A549 (cell line): ENCODE measurements at regions not wholly inside any gene's neighbourhood (a gene's known extent, or its start where the extent isn't known, plus 50 kb on each side); places are given as distances from the start of the nearest gene placed in this dataset.

Experiments
- ATAC-seq, 2 experiments: fragments of 200-7000 bp in 1 of 2; fragments of >200 bp in 1 of 2; cut with Nextera tagmentation in 1 of 2; cut with Tn5 transposase in 1 of 2; 3 replicates each; pipeline versions ENCODE4 v1.8.0 to v1.9.1; 2018 to 2020; ENCODE audit warnings: mild to moderate bottlenecking in 1 of 2, moderate library complexity in 1 of 2
- CTCF ChIA-PET: fragments of 300-600 bp; sonication (Branson Sonifier 250); formaldehyde crosslinking; extraction: SDS; loops from one replicate; lab custom pipeline; 2021; ENCODE audit warnings: antibody characterized with exemption, inconsistent platforms; lab: Yijun Ruan, JAX
- POLR2A ChIA-PET: fragments of 350-600 bp; formaldehyde crosslinking; extraction: SDS; loops from one replicate; lab custom pipeline; 2021; ENCODE audit warnings: antibody characterized with exemption, inconsistent platforms; lab: Yijun Ruan, JAX
- DNase-seq, 2 experiments: peaks; one replicate each; pipeline versions ENCODE4 v3.0.0 to v3.0.0-alpha.2; 2011 to 2016; ENCODE audit warnings: low read depth in 1 of 2, low spot score in 1 of 2
- FAIRE-seq: peaks from 2 replicates; lab custom pipeline; 2011; peaks lifted over from hg19 to GRCh38; lab: Jason Lieb, UNC
- H3K27ac ChIP-seq, 2 experiments: fragments of >200 bp; sonication (Bioruptor Twin); formaldehyde crosslinking; 3 replicates each; pipeline ENCODE4 v1.5.1; 2016 to 2017
- H3K4me1 ChIP-seq: fragments of >200 bp; sonication (Bioruptor Twin); formaldehyde crosslinking; 3 replicates; pipeline ENCODE4 v1.6.1; 2016
- H3K4me2 ChIP-seq: fragments of >200 bp; sonication (Bioruptor Twin); formaldehyde crosslinking; 3 replicates; pipeline ENCODE4 v1.6.1; 2016
- H3K4me3 ChIP-seq: fragments of >200 bp; sonication (Bioruptor Twin); formaldehyde crosslinking; 3 replicates; pipeline ENCODE4 v1.5.1; 2016
- H3K9me3 ChIP-seq: fragments of >200 bp; sonication (Bioruptor Twin); formaldehyde crosslinking; 3 replicates; pipeline ENCODE4 v1.6.1; 2016
- ATOH8 ChIP-seq: fragments of 250-450 bp; sonication (Bioruptor Pico); IDR thresholded peaks from 2 replicates; pipeline ENCODE4 v1.5.0; 2020; ENCODE audit warnings: low read depth, mild to moderate bottlenecking, moderate library complexity
- CBX2 ChIP-seq: fragments of 200-600 bp; sonication (generic); IDR thresholded peaks from 2 replicates; pipeline ENCODE4 v1.6.1; 2016; ENCODE audit warnings: low read depth, mild to moderate bottlenecking, borderline replicate concordance
- CEBPB ChIP-seq, 2 experiments: fragments of >200 bp in 1 of 2; sonication (Bioruptor Twin) in 1 of 2; formaldehyde crosslinking in 1 of 2; IDR thresholded peaks; 2 replicates each; pipeline ENCODE4 v1.6.1; 2012 to 2016
- E2F6 ChIP-seq: IDR thresholded peaks from 2 replicates; pipeline ENCODE4 v1.6.1; 2012; ENCODE audit warnings: low read depth, borderline replicate concordance
- EHMT2 ChIP-seq: fragments of 200-600 bp; sonication (generic); IDR thresholded peaks from 2 replicates; pipeline ENCODE4 v1.6.1; 2016; ENCODE audit warnings: antibody characterized with exemption, low read depth, mild to moderate bottlenecking, moderate library complexity
- ESRRA ChIP-seq: fragments of 150-350 bp; IDR thresholded peaks from 2 replicates; pipeline ENCODE4 v1.6.1; 2014; ENCODE audit warnings: mild to moderate bottlenecking, low read length, borderline replicate concordance
- FOSL2 ChIP-seq, 2 experiments: fragments of 450-650 bp in 1 of 2; fragments of >200 bp in 1 of 2; sonication (Bioruptor Twin) in 1 of 2; formaldehyde crosslinking; IDR thresholded peaks; 2 replicates each; pipeline versions ENCODE4 v1.5.0 to v1.6.1; 2016 to 2020; ENCODE audit warnings: mild to moderate bottlenecking in 1 of 2, moderate library complexity in 1 of 2
- GATA3 ChIP-seq: IDR thresholded peaks from 2 replicates; pipeline ENCODE4 v1.6.1; 2012; ENCODE audit warnings: borderline replicate concordance
- HDAC2 ChIP-seq: fragments of 200-600 bp; sonication (generic); IDR thresholded peaks from 2 replicates; pipeline ENCODE4 v1.6.1; 2016
- HES2 ChIP-seq: fragments of >200 bp; sonication (Bioruptor Twin); formaldehyde crosslinking; IDR thresholded peaks from 2 replicates; pipeline ENCODE4 v1.6.1; 2016
- HMGXB4 ChIP-seq: fragments of 250-450 bp; sonication (Bioruptor Pico); IDR thresholded peaks from 2 replicates; pipeline ENCODE4 v1.5.0; 2021; ENCODE audit warnings: mild to moderate bottlenecking, moderate library complexity, borderline replicate concordance
- HOXA7 ChIP-seq: fragments of 250-450 bp; sonication (Bioruptor Pico); IDR thresholded peaks from 2 replicates; pipeline ENCODE4 v1.5.0; 2020; ENCODE audit warnings: mild to moderate bottlenecking, moderate library complexity
- HOXB13 ChIP-seq: fragments of 250-450 bp; sonication (Bioruptor Pico); IDR thresholded peaks from 2 replicates; pipeline ENCODE4 v1.5.0; 2020; ENCODE audit warnings: low read depth, mild to moderate bottlenecking, moderate library complexity
- JUN ChIP-seq, 2 experiments: fragments of >200 bp; sonication (Bioruptor Twin); formaldehyde crosslinking; IDR thresholded peaks; 2 replicates in 1 of 2; 3 replicates in 1 of 2; pipeline ENCODE4 v1.6.1; 2016 to 2017
- KDM1A ChIP-seq: fragments of 200-600 bp; sonication (generic); IDR thresholded peaks from 2 replicates; pipeline ENCODE4 v1.6.1; 2016; ENCODE audit warnings: low read depth, mild to moderate bottlenecking
- MAFK ChIP-seq: fragments of 450-650 bp; IDR thresholded peaks from 2 replicates; pipeline ENCODE4 v1.6.1; 2014; ENCODE audit not compliant: partially characterized antibody
- MAZ ChIP-seq: fragments of 150-350 bp; IDR thresholded peaks from 2 replicates; pipeline ENCODE4 v1.6.1; 2014; ENCODE audit warnings: antibody characterized with exemption, low read depth, low read length, borderline replicate concordance
- NPAS2 ChIP-seq: fragments of 250-450 bp; sonication (Bioruptor Pico); IDR thresholded peaks from 2 replicates; pipeline ENCODE4 v1.8.0; 2022; ENCODE audit warnings: mild to moderate bottlenecking, moderate library complexity, borderline replicate concordance
- RAD21 ChIP-seq, 2 experiments: fragments of >200 bp in 1 of 2; sonication (Bioruptor Twin) in 1 of 2; formaldehyde crosslinking in 1 of 2; IDR thresholded peaks in 1 of 2; conservative IDR thresholded peaks in 1 of 2; 2 replicates in 1 of 2; 3 replicates in 1 of 2; pipeline ENCODE4 v1.6.1; 2012 to 2018; ENCODE audit warnings: inconsistent platforms in 1 of 2
- RARB ChIP-seq: fragments of 250-450 bp; sonication (Bioruptor Pico); IDR thresholded peaks from 2 replicates; pipeline ENCODE4 v1.8.0; 2021; ENCODE audit warnings: mild to moderate bottlenecking, moderate library complexity
- REST ChIP-seq: fragments of 200-600 bp; sonication (generic); IDR thresholded peaks from 2 replicates; pipeline ENCODE4 v1.6.1; 2016; ENCODE audit warnings: antibody characterized with exemption, mild to moderate bottlenecking, moderate library complexity
- RFX5 ChIP-seq: fragments of 450-650 bp; IDR thresholded peaks from 2 replicates; pipeline ENCODE4 v1.7.1; 2014; ENCODE audit warnings: antibody characterized with exemption, mild to moderate bottlenecking, moderate library complexity
- SMC3 ChIP-seq: fragments of >200 bp; sonication (Bioruptor Twin); formaldehyde crosslinking; IDR thresholded peaks from 3 replicates; pipeline ENCODE4 v1.6.1; 2018; ENCODE audit warnings: inconsistent platforms
- ZFP36 ChIP-seq: fragments of 450-650 bp; IDR thresholded peaks from 2 replicates; pipeline ENCODE4 v1.6.1; 2014; ENCODE audit warnings: borderline replicate concordance; ENCODE audit not compliant: partially characterized antibody
- WGBS: methylation state at CpG from one replicate; pipeline ENCODE4 v1.1.6; 2017; ENCODE audit errors: missing lambda C conversion rate; 5-methylcytosine and 5-hydroxymethylcytosine counted together

GRCh38 chr3:159892801-159893200, 95.8 kb upstream of the IL12A start:
- 82% methylated on average over 1 of the region's 1 CpG for WGBS
- H3K9me3 ChIP-seq, result no peaks in the 10 kb centered on the region
- ATAC-seq (no peak), DNase-seq (no peak), FAIRE-seq (no peak)
- H3K4me2 ChIP-seq, result no peak overlapping the region
- no peak overlapping the region for H3K4me3 ChIP-seq
- no peak for TF ChIP-seq SMC3
- no peak for TF ChIP-seq CBX2
- TF ChIP-seq FOSL2 (IDR thresholded peaks at IDR 0.05), result no peak
- no peak for TF ChIP-seq FOSL2 (CRISPR knock-in tag; IDR thresholded peaks at IDR 0.05)
- no peak for TF ChIP-seq HOXA7 (CRISPR knock-in tag)
- TF ChIP-seq EHMT2, result no peak
- TF ChIP-seq NPAS2 (CRISPR knock-in tag), result no peak
- no peak for TF ChIP-seq ZFP36
- no peak overlapping the region for H3K27ac ChIP-seq
- no peaks in the 10 kb centered on the region for H3K4me1 ChIP-seq
- POLR2A ChIA-PET, result no interaction called here
- CTCF ChIA-PET, result interaction anchor here (1.0 to 18.8 kb wide), 5 partner anchors 6 to 450 kb away, joined by 3 to 450 read pairs (median 5); no protein-coding TSS in a partner anchor

GRCh38 chr3:159894386-159894785, 94.2 kb upstream of the IL12A start:
- 78% methylated on average over 4 of the region's 4 CpGs for WGBS
- ATAC-seq (no peak), DNase-seq (no peak), FAIRE-seq (no peak)
- TF ChIP-seq HDAC2, result no peak
- TF ChIP-seq RARB, result no peak
- no peak for TF ChIP-seq E2F6
- TF ChIP-seq CEBPB (IDR thresholded peaks at IDR 0.05), result no peak
- no peak for TF ChIP-seq RAD21 (conservative IDR thresholded peaks at IDR 0.05 in 1 of 2, IDR thresholded peaks at IDR 0.05 in 1 of 2)
- TF ChIP-seq KDM1A, result no peak
- no peak for TF ChIP-seq HOXB13
- TF ChIP-seq GATA3, result no peak
- CTCF ChIA-PET, result interaction anchor here (0.6 to 18.8 kb wide), 4 partner anchors 7 to 111 kb away, joined by 3 to 450 read pairs (median 49); partner anchors contain the start of gene IL12A
- POLR2A ChIA-PET, result no interaction called here
- no peak overlapping the region for H3K4me2 ChIP-seq
- H3K27ac ChIP-seq, result no peak overlapping the region
- H3K9me3 ChIP-seq, result no peaks in the 10 kb centered on the region
- no peak overlapping the region for H3K4me3 ChIP-seq
- no peaks in the 10 kb centered on the region for H3K4me1 ChIP-seq

GRCh38 chr3:159895430-159895829, 93.2 kb upstream of the IL12A start:
- POLR2A ChIA-PET, result no interaction called here
- DNase-seq (no peak), FAIRE-seq (no peak)
- Histone ChIP-seq H3K4me1 (no peaks in the 10 kb centered on the region), H3K9me3 (no peaks in the 10 kb centered on the region), H3K27ac (no peak overlapping the region), H3K4me2 (no peak overlapping the region), H3K4me3 (no peak overlapping the region)
- no peak for TF ChIP-seq HMGXB4 (CRISPR knock-in tag)
- TF ChIP-seq ATOH8 (CRISPR knock-in tag), result no peak
- no peak for TF ChIP-seq HES2
- no peak for TF ChIP-seq MAFK
- TF ChIP-seq HOXA7 (CRISPR knock-in tag), result no peak
- no peak for TF ChIP-seq REST
- TF ChIP-seq JUN (IDR thresholded peaks at IDR 0.05), result no peak
- TF ChIP-seq SMC3, result no peak
- TF ChIP-seq ESRRA, result no peak
- no peak for TF ChIP-seq RFX5
- no peak for TF ChIP-seq MAZ
- TF ChIP-seq HDAC2, result no peak
- TF ChIP-seq, all 56 proteins: peak for 0
- CTCF ChIA-PET, result interaction anchor here (0.7 to 18.8 kb wide), 6 partner anchors 8 to 110 kb away, joined by 3 to 450 read pairs (median 4); partner anchors contain the start of gene IL12A
- WGBS, result 87% methylated on average over 2 of the region's 2 CpGs
- no peak for ATAC-seq
